ENCODE measurements at regions not wholly inside any gene's neighbourhood (a gene's known extent, or its start where the extent isn't known, plus 50 kb on each side); places are given as distances from the start of the nearest gene placed in this dataset.

DNA sequence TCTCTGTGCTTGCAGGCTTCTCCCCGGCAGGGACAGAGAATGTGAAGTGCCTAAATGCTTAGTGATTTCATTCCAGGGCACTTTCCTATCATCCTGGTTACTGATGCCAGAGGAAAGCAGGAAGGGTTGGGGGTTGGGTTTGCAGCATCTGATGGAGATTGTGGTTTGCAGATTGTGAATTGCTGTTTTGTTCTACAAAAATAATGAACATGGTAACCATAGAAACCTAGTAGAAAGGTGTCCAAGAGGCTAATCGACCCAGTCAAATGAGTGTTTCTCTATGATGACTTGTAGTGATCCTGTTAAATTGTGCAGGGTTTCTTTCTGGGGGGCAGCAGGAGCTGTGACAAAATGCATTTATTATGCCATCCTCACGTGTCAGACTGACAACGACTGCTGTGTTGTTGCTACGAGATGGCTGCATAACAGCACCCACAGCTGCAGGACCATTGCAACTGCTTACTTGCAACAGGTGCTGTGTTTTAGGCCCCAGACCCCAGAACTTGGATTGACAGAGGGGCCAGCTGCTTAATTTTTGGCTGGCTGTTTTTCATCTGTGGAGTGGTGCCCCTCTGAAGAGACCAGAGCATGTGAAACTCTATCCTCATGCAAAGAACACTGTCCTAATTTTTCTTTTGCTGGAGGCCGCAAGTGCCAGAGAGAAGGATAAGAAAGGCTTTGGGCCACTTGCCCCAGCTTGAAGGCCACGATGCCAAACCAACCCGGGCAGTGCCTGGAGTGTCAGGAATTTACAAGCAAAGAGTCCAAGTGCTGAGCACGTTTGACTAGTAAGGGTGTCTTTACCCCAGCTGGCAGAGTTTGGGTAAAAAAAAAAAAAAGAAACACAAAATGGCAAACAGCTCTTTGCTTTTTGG is 397.8 kb downstream of the GADD45G start:
- H3F3A ChIP-seq (replicated peaks; ENCODE audit: insufficient read depth), result no peaks in the 10 kb centered on the region
- no peak overlapping the region for H2AFZ ChIP-seq (ENCODE audit: low read depth)
- H3K27ac ChIP-seq (ENCODE audit: low read depth in 2 of 2, low read length in 1 of 2), result peak overlapping the region in 1 of 2 experiments; percentile 67; a peak in 2 of 4 replicates
- no peak overlapping the region for H3K9ac ChIP-seq
- no peak overlapping the region for H3K4me3 ChIP-seq (ENCODE audit: low read depth in 2 of 2, low read length in 1 of 2)
- CTCF ChIA-PET, result interaction anchor here (0.6 to 3.6 kb wide), 6 partner anchors 16 to 401 kb away, joined by 3 to 20 read pairs (median 3); no protein-coding TSS in a partner anchor
- H3K9me2 ChIP-seq, result no peaks in the 10 kb centered on the region
- POLR2A ChIA-PET, result no interaction called here
- TF ChIP-seq RFX5 (IDR thresholded peaks at IDR 0.05; ENCODE audit: low read length) (no peak), ELF1 (IDR thresholded peaks at IDR 0.05) (no peak), RCOR1 (IDR thresholded peaks at IDR 0.05; ENCODE audit: low read length) (no peak), TEAD4 (IDR thresholded peaks at IDR 0.05; ENCODE audit: borderline replicate concordance, insufficient read depth) (no peak), TAF1 (IDR thresholded peaks at IDR 0.05; ENCODE audit: borderline replicate concordance, low read depth, low read length) (no peak), CHD2 (IDR thresholded peaks at IDR 0.05; ENCODE audit: low read length, partially characterized antibody) (no peak), EP300 (IDR thresholded peaks at IDR 0.05; ENCODE audit: borderline replicate concordance in 1 of 2, low read depth in 1 of 2, low read length in 1 of 2) (no peak), RAD21 (IDR thresholded peaks at IDR 0.05; ENCODE audit: low read length) (no peak), RXRA (IDR thresholded peaks at IDR 0.05; ENCODE audit: borderline replicate concordance, low read depth) (no peak), SMC3 (IDR thresholded peaks at IDR 0.05; ENCODE audit: low read depth, low read length) (no peak), NRF1 (IDR thresholded peaks at IDR 0.05; ENCODE audit: low read depth, low read length) (no peak), POLR2AphosphoS5 (IDR thresholded peaks at IDR 0.05; ENCODE audit: low read depth, low read length) (no peak), GATA2 (CRISPR knock-in tag; IDR thresholded peaks at IDR 0.05) (no peak)
- TF ChIP-seq, protein P1, sequence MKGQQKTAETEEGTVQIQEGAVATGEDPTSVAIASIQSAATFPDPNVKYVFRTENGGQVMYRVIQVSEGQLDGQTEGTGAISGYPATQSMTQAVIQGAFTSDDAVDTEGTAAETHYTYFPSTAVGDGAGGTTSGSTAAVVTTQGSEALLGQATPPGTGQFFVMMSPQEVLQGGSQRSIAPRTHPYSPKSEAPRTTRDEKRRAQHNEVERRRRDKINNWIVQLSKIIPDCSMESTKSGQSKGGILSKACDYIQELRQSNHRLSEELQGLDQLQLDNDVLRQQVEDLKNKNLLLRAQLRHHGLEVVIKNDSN (IDR thresholded peaks at IDR 0.05; ENCODE audit: borderline replicate concordance, low read depth), result no peak
- TF ChIP-seq, protein P2, sequence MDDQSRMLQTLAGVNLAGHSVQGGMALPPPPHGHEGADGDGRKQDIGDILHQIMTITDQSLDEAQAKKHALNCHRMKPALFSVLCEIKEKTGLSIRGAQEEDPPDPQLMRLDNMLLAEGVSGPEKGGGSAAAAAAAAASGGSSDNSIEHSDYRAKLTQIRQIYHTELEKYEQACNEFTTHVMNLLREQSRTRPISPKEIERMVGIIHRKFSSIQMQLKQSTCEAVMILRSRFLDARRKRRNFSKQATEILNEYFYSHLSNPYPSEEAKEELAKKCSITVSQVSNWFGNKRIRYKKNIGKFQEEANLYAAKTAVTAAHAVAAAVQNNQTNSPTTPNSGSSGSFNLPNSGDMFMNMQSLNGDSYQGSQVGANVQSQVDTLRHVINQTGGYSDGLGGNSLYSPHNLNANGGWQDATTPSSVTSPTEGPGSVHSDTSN (IDR thresholded peaks at IDR 0.05), result no peak
- TF ChIP-seq, protein P3, sequence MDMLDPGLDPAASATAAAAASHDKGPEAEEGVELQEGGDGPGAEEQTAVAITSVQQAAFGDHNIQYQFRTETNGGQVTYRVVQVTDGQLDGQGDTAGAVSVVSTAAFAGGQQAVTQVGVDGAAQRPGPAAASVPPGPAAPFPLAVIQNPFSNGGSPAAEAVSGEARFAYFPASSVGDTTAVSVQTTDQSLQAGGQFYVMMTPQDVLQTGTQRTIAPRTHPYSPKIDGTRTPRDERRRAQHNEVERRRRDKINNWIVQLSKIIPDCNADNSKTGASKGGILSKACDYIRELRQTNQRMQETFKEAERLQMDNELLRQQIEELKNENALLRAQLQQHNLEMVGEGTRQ (IDR thresholded peaks at IDR 0.05; ENCODE audit: borderline replicate concordance, low read depth, low read length), result no peak
- TF ChIP-seq, protein P4, sequence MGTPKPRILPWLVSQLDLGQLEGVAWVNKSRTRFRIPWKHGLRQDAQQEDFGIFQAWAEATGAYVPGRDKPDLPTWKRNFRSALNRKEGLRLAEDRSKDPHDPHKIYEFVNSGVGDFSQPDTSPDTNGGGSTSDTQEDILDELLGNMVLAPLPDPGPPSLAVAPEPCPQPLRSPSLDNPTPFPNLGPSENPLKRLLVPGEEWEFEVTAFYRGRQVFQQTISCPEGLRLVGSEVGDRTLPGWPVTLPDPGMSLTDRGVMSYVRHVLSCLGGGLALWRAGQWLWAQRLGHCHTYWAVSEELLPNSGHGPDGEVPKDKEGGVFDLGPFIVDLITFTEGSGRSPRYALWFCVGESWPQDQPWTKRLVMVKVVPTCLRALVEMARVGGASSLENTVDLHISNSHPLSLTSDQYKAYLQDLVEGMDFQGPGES (IDR thresholded peaks at IDR 0.05; ENCODE audit: low read depth, low read length), result no peak
- TF ChIP-seq, protein P5, sequence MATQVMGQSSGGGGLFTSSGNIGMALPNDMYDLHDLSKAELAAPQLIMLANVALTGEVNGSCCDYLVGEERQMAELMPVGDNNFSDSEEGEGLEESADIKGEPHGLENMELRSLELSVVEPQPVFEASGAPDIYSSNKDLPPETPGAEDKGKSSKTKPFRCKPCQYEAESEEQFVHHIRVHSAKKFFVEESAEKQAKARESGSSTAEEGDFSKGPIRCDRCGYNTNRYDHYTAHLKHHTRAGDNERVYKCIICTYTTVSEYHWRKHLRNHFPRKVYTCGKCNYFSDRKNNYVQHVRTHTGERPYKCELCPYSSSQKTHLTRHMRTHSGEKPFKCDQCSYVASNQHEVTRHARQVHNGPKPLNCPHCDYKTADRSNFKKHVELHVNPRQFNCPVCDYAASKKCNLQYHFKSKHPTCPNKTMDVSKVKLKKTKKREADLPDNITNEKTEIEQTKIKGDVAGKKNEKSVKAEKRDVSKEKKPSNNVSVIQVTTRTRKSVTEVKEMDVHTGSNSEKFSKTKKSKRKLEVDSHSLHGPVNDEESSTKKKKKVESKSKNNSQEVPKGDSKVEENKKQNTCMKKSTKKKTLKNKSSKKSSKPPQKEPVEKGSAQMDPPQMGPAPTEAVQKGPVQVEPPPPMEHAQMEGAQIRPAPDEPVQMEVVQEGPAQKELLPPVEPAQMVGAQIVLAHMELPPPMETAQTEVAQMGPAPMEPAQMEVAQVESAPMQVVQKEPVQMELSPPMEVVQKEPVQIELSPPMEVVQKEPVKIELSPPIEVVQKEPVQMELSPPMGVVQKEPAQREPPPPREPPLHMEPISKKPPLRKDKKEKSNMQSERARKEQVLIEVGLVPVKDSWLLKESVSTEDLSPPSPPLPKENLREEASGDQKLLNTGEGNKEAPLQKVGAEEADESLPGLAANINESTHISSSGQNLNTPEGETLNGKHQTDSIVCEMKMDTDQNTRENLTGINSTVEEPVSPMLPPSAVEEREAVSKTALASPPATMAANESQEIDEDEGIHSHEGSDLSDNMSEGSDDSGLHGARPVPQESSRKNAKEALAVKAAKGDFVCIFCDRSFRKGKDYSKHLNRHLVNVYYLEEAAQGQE (IDR thresholded peaks at IDR 0.05; ENCODE audit: low read depth, low read length), result no peak
- TF ChIP-seq, protein P6, sequence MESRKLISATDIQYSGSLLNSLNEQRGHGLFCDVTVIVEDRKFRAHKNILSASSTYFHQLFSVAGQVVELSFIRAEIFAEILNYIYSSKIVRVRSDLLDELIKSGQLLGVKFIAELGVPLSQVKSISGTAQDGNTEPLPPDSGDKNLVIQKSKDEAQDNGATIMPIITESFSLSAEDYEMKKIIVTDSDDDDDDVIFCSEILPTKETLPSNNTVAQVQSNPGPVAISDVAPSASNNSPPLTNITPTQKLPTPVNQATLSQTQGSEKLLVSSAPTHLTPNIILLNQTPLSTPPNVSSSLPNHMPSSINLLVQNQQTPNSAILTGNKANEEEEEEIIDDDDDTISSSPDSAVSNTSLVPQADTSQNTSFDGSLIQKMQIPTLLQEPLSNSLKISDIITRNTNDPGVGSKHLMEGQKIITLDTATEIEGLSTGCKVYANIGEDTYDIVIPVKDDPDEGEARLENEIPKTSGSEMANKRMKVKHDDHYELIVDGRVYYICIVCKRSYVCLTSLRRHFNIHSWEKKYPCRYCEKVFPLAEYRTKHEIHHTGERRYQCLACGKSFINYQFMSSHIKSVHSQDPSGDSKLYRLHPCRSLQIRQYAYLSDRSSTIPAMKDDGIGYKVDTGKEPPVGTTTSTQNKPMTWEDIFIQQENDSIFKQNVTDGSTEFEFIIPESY (IDR thresholded peaks at IDR 0.05; ENCODE audit: borderline replicate concordance, low read depth), result no peak
- no peak overlapping the region for H3K4me2 ChIP-seq
- peak; percentile 54 for DNase-seq
- H3K79me2 ChIP-seq (ENCODE audit: insufficient read depth), result no peaks in the 10 kb centered on the region
- H3K9me3 ChIP-seq, result no peaks in the 10 kb centered on the region
- no peaks in the 10 kb centered on the region for H4K20me1 ChIP-seq (ENCODE audit: insufficient read depth)
- H3K27me3 ChIP-seq (ENCODE audit: insufficient read depth), result no peaks in the 10 kb centered on the region
- peaks cover 0 to 29% of the 10 kb centered on the region in 2 experiments; a peak in 2 of 4 replicates for H3K4me1 ChIP-seq (ENCODE audit: control insufficient read depth in 1 of 2, insufficient read depth in 2 of 2, low read depth in 1 of 2, low read length in 1 of 2)
- 20% methylated on average over 9 of the region's 9 CpGs for WGBS (ENCODE audit: low lambda C conversion rate)
- no peaks in the 10 kb centered on the region for H3K36me3 ChIP-seq (replicated peaks in 1 of 2; ENCODE audit: control insufficient read depth in 1 of 2, insufficient read depth in 2 of 2, low read length in 1 of 2)

Measured in SK-N-SH (cell line).